Motor neuron (in vitro differentiated cells): ENCODE measurements at regions not wholly inside any gene's neighbourhood (a gene's known extent, or its start where the extent isn't known, plus 50 kb on each side); places are given as distances from the start of the nearest gene placed in this dataset.

Experiments
- ATAC-seq, 8 experiments: fragments of 200-7000 bp; cut with Tn5 transposase; replicated peaks in 6 of 8; 2 replicates each; pipeline ENCODE4 v1.8.0; 2021; ENCODE audit warnings: mild to moderate bottlenecking in 8 of 8, moderate library complexity in 8 of 8
- H3K27ac ChIP-seq, 2 donors: fragments of 250-450 bp; sonication (Bioruptor Pico); 2 replicates each; pipeline ENCODE4 v1.9.0; 2021; ENCODE audit warnings: antibody characterized with exemption in 2 of 2, mild to moderate bottlenecking in 2 of 2, moderate library complexity in 1 of 2
- H3K4me1 ChIP-seq, 2 donors: fragments of 250-450 bp; sonication (Bioruptor Pico); replicated peaks in 1 of 2; 2 replicates each; pipeline ENCODE4 v1.6.1; 2021; ENCODE audit warnings: antibody characterized with exemption in 2 of 2, mild to moderate bottlenecking in 2 of 2, moderate library complexity in 1 of 2
- H3K4me3 ChIP-seq, 5 donors: fragments of 250-450 bp; sonication (Bioruptor Pico); 2 replicates each; pipeline ENCODE4 v1.9.0; 2021; ENCODE audit warnings: antibody characterized with exemption in 5 of 5, mild to moderate bottlenecking in 5 of 5, moderate library complexity in 4 of 5
- WGBS, 10 experiments: fragments of 450-650 bp; shearing (Covaris generic); methylation state at CpG; one replicate each; pipeline ENCODE4 v1.0.0; 2022; 5-methylcytosine and 5-hydroxymethylcytosine counted together
- in situ Hi-C, 9 experiments: fragments of 400-800 bp; cut with MboI; loops; one replicate each; pipeline ENCODE4 v1.15.0; 2021; ENCODE audit warnings: low sequenced_read_pairs in 9 of 9, low pct_unique_long_range_greater_than_20kb in 2 of 9; ENCODE audit not compliant: unreplicated experiment in 9 of 9

DNA sequence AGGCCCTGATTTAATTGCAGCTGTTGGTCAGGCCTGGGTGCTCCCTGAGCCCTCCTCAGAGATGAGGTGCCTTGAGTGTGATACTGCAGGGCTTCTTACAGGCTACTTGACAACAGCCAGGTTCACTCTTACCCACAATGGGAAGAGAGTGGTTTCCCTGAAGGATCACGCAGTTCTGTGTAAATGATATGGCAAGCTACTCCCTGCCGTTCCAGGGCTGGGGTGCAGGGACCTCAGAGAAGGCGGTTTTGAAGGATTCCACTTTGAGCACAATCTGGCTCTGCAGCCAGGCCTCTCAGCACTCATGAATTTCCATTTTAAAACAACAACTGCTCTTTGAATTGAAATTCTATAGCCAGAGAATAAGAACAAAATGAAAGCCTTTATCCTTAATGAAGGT lies 92.9 kb downstream of the SLC17A6 start:
- H3K27ac ChIP-seq, result no peak overlapping the region
- H3K4me3 ChIP-seq, result no peak overlapping the region
- in situ Hi-C loops, result no loop called here
- 17 to 83% (median 44%) methylated on average over 1 to 3 of the region's 3 CpGs; no CpG with 5 or more reads in 6 of the 10 experiments for WGBS, 10 experiments
- ATAC-seq, result no peak
- peaks cover 22 to 38% of the 10 kb centered on the region in 2 donors for H3K4me1 ChIP-seq

DNA sequence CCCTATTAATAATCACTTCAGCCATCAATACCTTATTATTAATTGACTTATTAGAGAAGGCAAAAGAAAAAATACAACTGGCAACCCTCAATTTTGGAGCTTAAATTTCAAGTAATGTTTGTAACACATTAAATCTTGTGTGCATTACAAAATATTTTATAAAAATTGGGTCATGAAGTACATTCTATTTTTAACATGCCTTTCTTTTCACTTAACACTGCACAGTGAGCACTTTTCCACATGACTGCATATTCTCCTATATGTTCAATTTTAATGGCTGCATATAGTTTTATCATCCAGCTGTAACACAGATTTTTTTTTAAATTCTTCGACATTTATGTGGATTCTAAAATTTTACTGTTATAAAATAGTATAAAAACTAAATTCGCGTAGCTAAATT lies 92.5 kb downstream of the SLC17A6 start:
- Histone ChIP-seq H3K27ac (no peak overlapping the region), H3K4me3 (no peak overlapping the region), H3K4me1 (peaks cover 22 to 38% of the 10 kb centered on the region in 2 donors)
- 50 to 100% (median 93%) methylated on average over 2 to 3 of the region's 3 CpGs for WGBS, 10 experiments
- no peak for ATAC-seq
- in situ Hi-C loops, result no loop called here

DNA sequence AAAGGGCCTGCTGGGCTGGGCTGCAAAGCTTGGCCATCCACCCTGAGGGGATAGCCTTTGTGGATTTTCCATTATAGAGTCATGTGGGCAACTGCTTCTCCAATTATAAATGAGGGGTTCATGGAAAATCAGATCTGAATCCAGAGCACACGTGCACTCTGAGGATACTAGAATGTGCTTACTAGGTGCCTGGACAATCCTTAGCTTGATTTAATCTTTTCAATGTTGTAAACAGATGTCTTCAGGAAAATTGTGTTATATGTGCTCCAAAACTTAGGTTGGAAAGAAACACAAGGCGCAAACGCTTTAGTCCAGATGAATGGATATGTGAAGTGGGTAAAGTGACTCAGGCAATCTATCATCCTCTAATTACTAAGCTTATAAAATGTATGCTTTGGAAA lies 92.0 kb downstream of the SLC17A6 start:
- 27 to 95% (median 83%) methylated on average over 1 to 3 of the region's 3 CpGs; no CpG with 5 or more reads in 3 of the 10 experiments for WGBS, 10 experiments
- Histone ChIP-seq H3K27ac (no peak overlapping the region), H3K4me3 (no peak overlapping the region), H3K4me1 (peaks cover 22 to 38% of the 10 kb centered on the region in 2 donors)
- in situ Hi-C loops, result no loop called here
- ATAC-seq, result no peak
